Sigmoid colon (tissue), 3 donors: ENCODE measurements at regions not wholly inside any gene's neighbourhood (a gene's known extent, or its start where the extent isn't known, plus 50 kb on each side); places are given as distances from the start of the nearest gene placed in this dataset.

Experiments
- POLR2A ChIP-seq, 2 donors: fragments of 450-650 bp; IDR thresholded peaks; one replicate each; pipeline ENCODE4 v1.6.1; 2016; ENCODE audit warnings: antibody characterized with exemption in 2 of 2, mild to moderate bottlenecking in 2 of 2, moderate library complexity in 2 of 2
- TF ChIP-seq, protein P1 (sequence below), 4 experiments: fragments of 450-650 bp in 3 of 4; fragments of 200-600 bp in 1 of 4; IDR thresholded peaks; one replicate each; pipeline ENCODE4 v1.5.1; 2016 to 2019; ENCODE audit warnings: antibody characterized with exemption in 4 of 4, mild to moderate bottlenecking in 3 of 4, moderate library complexity in 2 of 4

GRCh38 chr3:72379500-72380187, 468.6 kb downstream of the SHQ1 start:
- TF ChIP-seq, protein P1, sequence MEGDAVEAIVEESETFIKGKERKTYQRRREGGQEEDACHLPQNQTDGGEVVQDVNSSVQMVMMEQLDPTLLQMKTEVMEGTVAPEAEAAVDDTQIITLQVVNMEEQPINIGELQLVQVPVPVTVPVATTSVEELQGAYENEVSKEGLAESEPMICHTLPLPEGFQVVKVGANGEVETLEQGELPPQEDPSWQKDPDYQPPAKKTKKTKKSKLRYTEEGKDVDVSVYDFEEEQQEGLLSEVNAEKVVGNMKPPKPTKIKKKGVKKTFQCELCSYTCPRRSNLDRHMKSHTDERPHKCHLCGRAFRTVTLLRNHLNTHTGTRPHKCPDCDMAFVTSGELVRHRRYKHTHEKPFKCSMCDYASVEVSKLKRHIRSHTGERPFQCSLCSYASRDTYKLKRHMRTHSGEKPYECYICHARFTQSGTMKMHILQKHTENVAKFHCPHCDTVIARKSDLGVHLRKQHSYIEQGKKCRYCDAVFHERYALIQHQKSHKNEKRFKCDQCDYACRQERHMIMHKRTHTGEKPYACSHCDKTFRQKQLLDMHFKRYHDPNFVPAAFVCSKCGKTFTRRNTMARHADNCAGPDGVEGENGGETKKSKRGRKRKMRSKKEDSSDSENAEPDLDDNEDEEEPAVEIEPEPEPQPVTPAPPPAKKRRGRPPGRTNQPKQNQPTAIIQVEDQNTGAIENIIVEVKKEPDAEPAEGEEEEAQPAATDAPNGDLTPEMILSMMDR (IDR thresholded peaks at IDR 0.05): no peak
- TF ChIP-seq POLR2A (IDR thresholded peaks at IDR 0.05): no peak
